Smooth muscle cell (in vitro differentiated cells): ENCODE measurements at regions not wholly inside any gene's neighbourhood (a gene's known extent, or its start where the extent isn't known, plus 50 kb on each side); places are given as distances from the start of the nearest gene placed in this dataset.

Experiments
- DNase-seq: peaks from one replicate; lab custom pipeline; 2025; ENCODE audit not compliant: unreplicated experiment; lab: John Stamatoyannopoulos, UW
- H2AFZ ChIP-seq: fragments of 200-600 bp; sonication (generic); 2 replicates; pipeline ENCODE4 v1.6.0; 2016; ENCODE audit warnings: antibody characterized with exemption, low read depth, mild to moderate bottlenecking
- H3F3A ChIP-seq: fragments of 200-600 bp; sonication (generic); 2 replicates; pipeline ENCODE4 v1.6.0; 2017; ENCODE audit warnings: antibody characterized with exemption, low read depth
- H3K27ac ChIP-seq: fragments of 200-600 bp; sonication (generic); 2 replicates; pipeline ENCODE4 v1.5.1; 2016; ENCODE audit warnings: low read depth, mild to moderate bottlenecking
- H3K27me3 ChIP-seq: fragments of 200-600 bp; sonication (generic); 2 replicates; pipeline ENCODE4 v1.6.1; 2016; ENCODE audit warnings: low read depth, mild to moderate bottlenecking
- H3K36me3 ChIP-seq: fragments of 200-600 bp; sonication (generic); 2 replicates; pipeline ENCODE4 v1.5.1; 2016; ENCODE audit warnings: low read depth
- H3K4me1 ChIP-seq: fragments of 200-600 bp; sonication (generic); 2 replicates; pipeline ENCODE4 v1.5.1; 2016; ENCODE audit warnings: low read depth
- H3K4me2 ChIP-seq: fragments of 200-600 bp; sonication (generic); 2 replicates; pipeline ENCODE4 v1.6.0; 2016; ENCODE audit warnings: mild to moderate bottlenecking
- H3K4me3 ChIP-seq: fragments of 200-600 bp; sonication (generic); 2 replicates; pipeline ENCODE4 v1.5.1; 2016; ENCODE audit warnings: mild to moderate bottlenecking
- H3K79me2 ChIP-seq: fragments of 200-600 bp; sonication (generic); 2 replicates; pipeline ENCODE4 v1.6.0; 2016; ENCODE audit warnings: low read depth, mild to moderate bottlenecking
- H3K9ac ChIP-seq: fragments of 200-600 bp; sonication (generic); 2 replicates; pipeline ENCODE4 v1.6.0; 2016; ENCODE audit warnings: low read depth
- H3K9me3 ChIP-seq: fragments of 200-600 bp; sonication (generic); replicated peaks from 2 replicates; pipeline ENCODE4 v1.5.1; 2016; ENCODE audit warnings: low read depth
- H4K20me1 ChIP-seq: fragments of 200-600 bp; sonication (generic); 2 replicates; pipeline ENCODE4 v1.6.0; 2016; ENCODE audit warnings: low read depth
- CTCF ChIP-seq: fragments of 200-600 bp; sonication (generic); IDR thresholded peaks from 2 replicates; pipeline ENCODE4 v1.5.1; 2017; ENCODE audit warnings: borderline replicate concordance, mild to moderate bottlenecking, antibody characterized with exemption; ENCODE audit not compliant: insufficient read depth, poor library complexity, severe bottlenecking
- WGBS: methylation state at CpG from one replicate; pipeline ENCODE4 v1.1.7; 2016; ENCODE audit warnings: low lambda C conversion rate; 5-methylcytosine and 5-hydroxymethylcytosine counted together

GRCh38 chr10:21424459-21424861 is 101.0 kb downstream of the SKIDA1 start:
- DNase-seq = no peak
- WGBS = 72% methylated on average over 3 of the region's 3 CpGs
- H3K4me2 ChIP-seq = no peak overlapping the region
- H3F3A ChIP-seq = no peaks in the 10 kb centered on the region
- peaks cover 4% of the 10 kb centered on the region for H3K4me1 ChIP-seq
- H3K9me3 ChIP-seq = no peaks in the 10 kb centered on the region
- no peak overlapping the region for H3K4me3 ChIP-seq
- no peaks in the 10 kb centered on the region for H3K36me3 ChIP-seq
- no peak for TF ChIP-seq CTCF
- no peaks in the 10 kb centered on the region for H3K79me2 ChIP-seq
- H3K27ac ChIP-seq = no peak overlapping the region
- H2AFZ ChIP-seq = no peak overlapping the region
- no peaks in the 10 kb centered on the region for H4K20me1 ChIP-seq
- H3K9ac ChIP-seq = no peak overlapping the region
- no peaks in the 10 kb centered on the region for H3K27me3 ChIP-seq

- H3K27ac ChIP-seq = no peak overlapping the region
- H3K9ac ChIP-seq = no peak overlapping the region
- no peaks in the 10 kb centered on the region for H3K9me3 ChIP-seq
- H3K4me2 ChIP-seq = no peak overlapping the region
- no peak for TF ChIP-seq CTCF
- H3K4me1 ChIP-seq = peaks cover 4% of the 10 kb centered on the region
- no peak for DNase-seq
- H3K36me3 ChIP-seq = no peaks in the 10 kb centered on the region
- H2AFZ ChIP-seq = no peak overlapping the region
- H3K27me3 ChIP-seq = no peaks in the 10 kb centered on the region
- no peaks in the 10 kb centered on the region for H3K79me2 ChIP-seq
- no peaks in the 10 kb centered on the region for H3F3A ChIP-seq
- H3K4me3 ChIP-seq = no peak overlapping the region
- H4K20me1 ChIP-seq = no peaks in the 10 kb centered on the region
- 95% methylated on average over 5 of the region's 5 CpGs for WGBS
These were observed 101.6 kb downstream of the SKIDA1 start for GRCh38 chr10:21423850-21424249.

DNA sequence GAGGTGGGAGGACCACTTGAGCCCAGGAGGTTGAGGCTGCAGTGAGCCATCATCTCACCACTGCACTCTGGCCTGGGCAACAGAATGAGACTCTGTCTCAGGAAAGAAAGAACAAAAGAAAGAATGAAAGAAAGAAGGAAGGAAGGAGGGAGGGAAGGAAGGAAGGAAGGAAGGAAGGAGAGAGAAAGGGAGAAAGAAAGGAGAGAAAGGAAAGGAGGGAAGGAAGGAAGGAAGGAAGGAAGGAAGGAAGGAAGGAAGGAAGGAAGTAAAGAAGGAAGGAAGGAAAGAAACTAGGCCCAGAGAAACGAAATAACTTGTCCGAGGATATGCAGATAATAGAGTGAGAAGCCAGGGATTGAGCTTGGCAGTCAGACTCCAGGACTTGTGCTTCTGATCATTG is 102.1 kb downstream of the SKIDA1 start:
- TF ChIP-seq CTCF = no peak
- 100% methylated on average over 2 of the region's 2 CpGs for WGBS

DNA sequence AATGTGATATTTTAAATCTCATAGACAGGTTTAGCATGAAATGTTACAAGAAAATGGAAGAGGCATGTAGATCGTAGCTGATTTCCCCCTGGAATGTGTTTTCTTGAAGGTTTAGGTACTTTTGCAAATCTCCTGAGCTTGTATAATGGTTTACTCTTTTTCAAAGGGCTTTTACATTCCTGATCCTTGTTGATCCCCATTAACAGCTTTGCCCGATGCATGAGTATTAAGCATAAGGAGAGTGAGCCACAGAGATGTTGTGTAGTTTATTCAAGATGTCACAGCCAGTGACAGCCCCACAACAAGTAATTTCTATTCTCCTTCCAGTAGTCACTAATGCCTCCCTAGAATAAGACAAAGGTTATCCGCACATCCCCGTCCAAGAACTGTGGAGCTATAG is 103.7 kb downstream of the SKIDA1 start:
- 89% methylated on average over 4 of the region's 4 CpGs for WGBS
- Histone ChIP-seq H4K20me1 (no peaks in the 10 kb centered on the region), H3K9me3 (no peaks in the 10 kb centered on the region), H3K27ac (no peak overlapping the region), H3K79me2 (no peaks in the 10 kb centered on the region), H3K4me3 (no peak overlapping the region), H3K9ac (no peak overlapping the region), H3K4me2 (no peak overlapping the region), H3K36me3 (no peaks in the 10 kb centered on the region), H3K27me3 (no peaks in the 10 kb centered on the region), H3F3A (no peaks in the 10 kb centered on the region), H3K4me1 (peaks cover 4% of the 10 kb centered on the region), H2AFZ (no peak overlapping the region)
- no peak for TF ChIP-seq CTCF
- no peak for DNase-seq

More for the DNA sequence above, 102.1 kb downstream of the SKIDA1 start:
- no peaks in the 10 kb centered on the region for H3F3A ChIP-seq
- no peak overlapping the region for H2AFZ ChIP-seq
- no peaks in the 10 kb centered on the region for H3K9me3 ChIP-seq
- no peak overlapping the region for H3K4me3 ChIP-seq
- H3K4me1 ChIP-seq = peaks cover 4% of the 10 kb centered on the region
- H3K36me3 ChIP-seq = no peaks in the 10 kb centered on the region
- no peaks in the 10 kb centered on the region for H4K20me1 ChIP-seq
- H3K79me2 ChIP-seq = no peaks in the 10 kb centered on the region
- no peak overlapping the region for H3K4me2 ChIP-seq
- no peak for DNase-seq
- no peak overlapping the region for H3K27ac ChIP-seq
- H3K27me3 ChIP-seq = no peaks in the 10 kb centered on the region
- H3K9ac ChIP-seq = no peak overlapping the region
